RWPE1 (cell line): ENCODE measurements at regions not wholly inside any gene's neighbourhood (a gene's known extent, or its start where the extent isn't known, plus 50 kb on each side); places are given as distances from the start of the nearest gene placed in this dataset.
A peak's percentile ranks its signal among the peaks of the same experiment; 100 is the strongest.
"Not testable (repeated sequence)": the region's sequence is repeated elsewhere in the genome, so short reads cannot be mapped to it uniquely, and the experiment has no call there.

Experiments
- CTCF ChIA-PET: fragments of 350-600 bp; sonication (Branson Sonifier 250); formaldehyde crosslinking; extraction: SDS; loops from one replicate; lab custom pipeline; 2021; lab: Yijun Ruan, JAX
- POLR2A ChIA-PET: fragments of 400-600 bp; formaldehyde crosslinking; extraction: SDS; loops from one replicate; lab custom pipeline; 2020; ENCODE audit warnings: antibody characterized with exemption; ENCODE audit not compliant: low non-redundant PET; lab: Yijun Ruan, JAX
- DNase-seq: peaks from one replicate; pipeline ENCODE4 v3.0.0; 2012; ENCODE audit warnings: low spot score
- H3K27ac ChIP-seq: fragments of 450-650 bp; 2 replicates; pipeline ENCODE4 v1.5.1; 2017
- TF ChIP-seq, protein P1 (sequence below): fragments of 450-650 bp; conservative IDR thresholded peaks from 2 replicates; pipeline ENCODE4 v1.5.1; 2017; ENCODE audit warnings: low read depth, mild to moderate bottlenecking

DNA sequence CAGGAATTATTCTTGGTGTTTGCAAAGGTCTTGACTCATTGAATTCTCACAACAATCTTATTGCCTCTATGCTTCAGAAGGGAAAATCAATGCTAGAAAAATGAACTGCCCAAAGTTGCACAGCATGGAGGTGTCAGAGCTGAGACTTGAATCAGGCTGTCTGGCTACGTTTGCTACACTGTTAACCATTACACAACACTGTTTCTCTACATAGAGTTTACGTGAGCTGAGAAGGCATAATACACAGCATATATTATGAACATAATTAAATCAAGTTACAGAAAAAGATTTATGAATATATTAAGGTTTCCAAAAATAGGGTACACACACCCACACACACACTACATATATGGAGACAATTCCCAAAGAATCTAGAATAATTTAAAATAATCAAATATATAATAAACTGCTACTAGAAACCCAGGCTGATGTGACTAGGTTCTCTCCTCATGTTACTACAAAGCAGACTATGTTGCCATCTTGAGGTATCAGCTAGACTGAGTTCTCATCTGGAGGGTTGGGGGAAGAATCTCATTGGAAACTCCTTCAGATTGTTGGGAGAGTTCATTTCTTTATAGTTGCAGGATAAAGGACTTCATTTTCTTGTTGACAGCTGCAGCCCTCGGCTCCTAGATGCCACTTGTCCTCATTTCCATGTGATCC is 1270.5 kb downstream of the ARAP2 start:
- H3K27ac ChIP-seq = no peak overlapping the region
- no peak for DNase-seq
- TF ChIP-seq, protein P1, sequence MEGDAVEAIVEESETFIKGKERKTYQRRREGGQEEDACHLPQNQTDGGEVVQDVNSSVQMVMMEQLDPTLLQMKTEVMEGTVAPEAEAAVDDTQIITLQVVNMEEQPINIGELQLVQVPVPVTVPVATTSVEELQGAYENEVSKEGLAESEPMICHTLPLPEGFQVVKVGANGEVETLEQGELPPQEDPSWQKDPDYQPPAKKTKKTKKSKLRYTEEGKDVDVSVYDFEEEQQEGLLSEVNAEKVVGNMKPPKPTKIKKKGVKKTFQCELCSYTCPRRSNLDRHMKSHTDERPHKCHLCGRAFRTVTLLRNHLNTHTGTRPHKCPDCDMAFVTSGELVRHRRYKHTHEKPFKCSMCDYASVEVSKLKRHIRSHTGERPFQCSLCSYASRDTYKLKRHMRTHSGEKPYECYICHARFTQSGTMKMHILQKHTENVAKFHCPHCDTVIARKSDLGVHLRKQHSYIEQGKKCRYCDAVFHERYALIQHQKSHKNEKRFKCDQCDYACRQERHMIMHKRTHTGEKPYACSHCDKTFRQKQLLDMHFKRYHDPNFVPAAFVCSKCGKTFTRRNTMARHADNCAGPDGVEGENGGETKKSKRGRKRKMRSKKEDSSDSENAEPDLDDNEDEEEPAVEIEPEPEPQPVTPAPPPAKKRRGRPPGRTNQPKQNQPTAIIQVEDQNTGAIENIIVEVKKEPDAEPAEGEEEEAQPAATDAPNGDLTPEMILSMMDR = no peak
- ChIA-PET CTCF (interaction anchor here (0.5 kb wide), 1 partner anchor 185 kb away, joined by 4 read pairs; no protein-coding TSS in a partner anchor), POLR2A (no interaction called here)

DNA sequence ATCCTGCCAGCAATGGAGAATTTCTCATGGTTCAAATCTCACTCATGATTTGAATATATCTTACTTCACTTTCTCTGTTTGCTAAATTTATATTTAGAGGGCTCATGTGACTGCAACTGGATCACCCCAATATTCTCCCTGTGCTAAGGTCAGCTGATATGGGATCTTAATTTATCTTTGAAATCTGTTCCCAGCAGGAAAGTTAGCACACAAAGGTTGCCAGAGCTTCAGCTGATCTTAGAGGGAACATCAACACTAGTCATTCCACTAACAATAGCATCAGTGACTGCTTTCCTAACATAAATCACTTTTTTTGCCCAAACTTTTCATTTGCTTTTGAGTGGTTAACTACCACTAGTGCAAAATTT is 1270.0 kb downstream of the ARAP2 start:
- POLR2A ChIA-PET = no interaction called here
- TF ChIP-seq, protein P1 = no peak
- DNase-seq = no peak
- CTCF ChIA-PET = no interaction called here
- no peak overlapping the region for H3K27ac ChIP-seq

DNA sequence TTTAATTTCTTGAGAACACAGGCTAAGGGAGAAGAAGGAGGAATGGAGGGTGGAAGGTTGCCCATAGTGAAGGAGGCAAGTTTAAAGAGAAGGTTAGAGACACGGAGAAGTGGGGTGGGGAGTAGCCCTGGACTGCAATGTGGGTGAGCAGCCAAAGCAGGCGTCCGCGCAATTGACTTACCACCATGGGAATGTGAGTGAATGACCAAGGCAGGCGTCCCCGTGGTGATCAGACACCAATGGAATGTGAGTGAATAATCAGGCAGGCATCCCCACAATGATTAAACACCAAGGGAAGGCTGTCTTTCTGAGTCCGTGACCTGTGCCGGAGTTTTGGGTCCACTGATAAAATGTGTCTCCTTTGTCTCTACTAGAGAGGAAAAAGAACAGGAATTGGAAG is 1223.1 kb downstream of the ARAP2 start:
- CTCF ChIA-PET, POLR2A ChIA-PET, H3K27ac ChIP-seq: not testable (repeated sequence)
- peak; percentile 38 for DNase-seq

DNA sequence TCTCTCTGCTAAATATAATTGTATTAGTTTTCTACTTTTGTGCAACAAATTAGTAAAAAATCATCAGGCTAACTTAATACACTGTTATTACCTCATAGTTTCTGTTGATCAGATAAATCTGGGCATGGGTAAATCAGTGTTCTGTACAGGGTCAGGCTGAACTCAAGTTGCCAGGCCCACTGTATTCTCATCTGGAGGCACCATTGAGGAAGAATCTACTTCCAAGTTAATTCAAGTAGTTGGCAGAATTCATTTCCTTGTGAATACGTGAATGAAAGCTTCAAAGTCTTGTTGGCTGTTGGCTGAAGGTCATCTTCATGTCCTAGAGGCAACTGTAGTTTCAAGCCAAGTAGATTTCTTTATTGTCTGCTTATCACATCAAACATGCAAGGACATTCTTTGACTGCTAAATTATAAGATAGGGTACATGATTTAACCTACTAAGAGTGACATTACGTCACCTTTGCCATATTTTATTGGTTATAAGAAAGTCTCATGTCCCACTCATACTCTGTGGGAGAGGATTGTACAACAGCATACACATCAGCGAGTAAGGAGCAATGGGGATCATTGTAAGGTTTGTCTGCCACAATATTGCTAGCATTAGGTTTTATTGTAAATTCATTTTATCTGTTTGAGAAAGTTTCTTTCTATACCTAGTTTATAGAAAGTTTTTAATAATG is 1219.0 kb downstream of the ARAP2 start:
- H3K27ac ChIP-seq = no peak overlapping the region
- ChIA-PET POLR2A (no interaction called here), CTCF (no interaction called here)
- no peak for DNase-seq
- TF ChIP-seq, protein P1 = no peak

DNA sequence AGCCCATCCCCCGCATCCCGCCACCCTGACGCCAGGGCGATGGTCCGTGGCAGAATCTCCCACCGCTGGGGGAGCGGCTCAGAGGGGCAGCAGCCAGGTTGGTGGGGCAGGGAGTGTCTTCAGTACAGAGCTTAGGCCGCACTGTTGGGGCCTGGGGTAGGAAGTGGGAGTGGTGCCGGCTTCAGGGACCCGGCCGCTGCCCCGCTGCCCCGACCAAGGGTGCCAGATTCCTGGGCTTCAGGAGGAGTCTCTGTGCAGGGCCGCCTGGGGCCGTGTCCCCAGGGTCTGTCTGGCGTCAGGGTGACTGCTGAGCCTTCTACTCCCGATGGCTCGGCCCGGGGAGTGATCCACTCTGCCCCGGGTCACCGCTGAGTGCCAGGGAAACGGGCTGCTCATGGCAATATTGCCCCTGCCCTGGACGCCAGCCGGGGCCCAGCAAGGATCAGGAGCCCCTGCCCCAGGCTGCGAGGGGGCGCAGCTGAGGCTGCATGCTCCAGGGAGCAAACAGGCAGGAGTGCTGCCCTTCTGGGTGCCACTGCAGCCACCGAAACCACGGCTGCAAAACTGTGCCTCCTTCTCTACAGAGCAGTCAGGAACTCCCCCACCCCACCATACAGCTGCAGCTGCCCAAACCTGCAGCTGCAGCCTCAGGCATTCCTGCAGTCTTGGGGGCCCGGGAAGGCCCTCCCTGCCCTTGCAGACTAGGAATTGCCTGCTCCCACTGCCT is 1206.1 kb downstream of the ARAP2 start:
- TF ChIP-seq, protein P1 = no peak
- DNase-seq = no peak
- H3K27ac ChIP-seq = no peak overlapping the region
- ChIA-PET CTCF (no interaction called here), POLR2A (no interaction called here)

DNA sequence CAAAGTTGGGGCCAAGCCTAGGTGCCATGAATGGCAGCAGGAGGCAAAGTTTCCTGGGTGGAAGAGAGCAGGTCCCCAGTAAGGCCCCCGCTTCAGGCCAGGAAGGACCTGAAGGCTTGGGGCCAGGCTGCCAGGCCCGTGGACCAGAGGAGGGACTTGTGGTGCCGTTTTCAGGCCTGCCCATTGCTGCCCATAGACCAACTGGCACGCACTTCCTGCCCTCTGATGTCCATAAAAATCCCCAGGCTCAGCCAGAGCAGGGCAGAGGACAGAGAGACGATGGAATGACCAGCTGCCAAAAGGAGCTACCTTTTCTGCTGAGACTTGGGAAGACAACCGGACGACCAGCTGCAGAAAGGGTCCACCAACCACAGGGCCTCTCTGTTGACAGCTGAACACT is 1205.5 kb downstream of the ARAP2 start:
- TF ChIP-seq, protein P1 = no peak
- POLR2A ChIA-PET = no interaction called here
- CTCF ChIA-PET = no interaction called here
- no peak for DNase-seq
- no peak overlapping the region for H3K27ac ChIP-seq
